MM.1S (cell line): ENCODE measurements at regions not wholly inside any gene's neighbourhood (a gene's known extent, or its start where the extent isn't known, plus 50 kb on each side); places are given as distances from the start of the nearest gene placed in this dataset.

Experiments
- DNase-seq: peaks from one replicate; pipeline ENCODE4 v3.0.0-alpha.2; 2015
- H2AFZ ChIP-seq: fragments of 300-600 bp; sonication (generic); 2 replicates; pipeline ENCODE4 v1.6.0; 2016; ENCODE audit warnings: antibody characterized with exemption, low read length
- H3F3A ChIP-seq: fragments of 300-600 bp; sonication (generic); 2 replicates; pipeline ENCODE4 v1.6.1; 2016; ENCODE audit warnings: mild to moderate bottlenecking, antibody characterized with exemption, low read length, moderate library complexity, mixed read lengths; ENCODE audit not compliant: insufficient read depth
- H3K27ac ChIP-seq: fragments of 300-600 bp; sonication (generic); 2 replicates; pipeline ENCODE4 v1.5.1; 2016; ENCODE audit warnings: mild to moderate bottlenecking, low read length
- H3K27me3 ChIP-seq: fragments of 300-600 bp; sonication (generic); replicated peaks from 2 replicates; pipeline ENCODE4 v1.6.0; 2016; ENCODE audit warnings: low read length; ENCODE audit not compliant: insufficient read depth
- H3K36me3 ChIP-seq: fragments of 300-600 bp; sonication (generic); replicated peaks from 2 replicates; pipeline ENCODE4 v1.6.1; 2016; ENCODE audit warnings: mild to moderate bottlenecking, low read length, mixed read lengths; ENCODE audit not compliant: insufficient read depth
- H3K4me1 ChIP-seq: fragments of 300-600 bp; sonication (generic); 2 replicates; pipeline ENCODE4 v1.6.1; 2016; ENCODE audit warnings: low read length, mixed read lengths
- H3K4me2 ChIP-seq: fragments of 300-600 bp; sonication (generic); 2 replicates; pipeline ENCODE4 v1.6.0; 2016; ENCODE audit warnings: low read depth, low read length
- H3K4me3 ChIP-seq: fragments of 300-600 bp; sonication (generic); 2 replicates; pipeline ENCODE4 v1.5.1; 2016; ENCODE audit warnings: low read length, mixed read lengths
- H3K79me2 ChIP-seq: fragments of 300-600 bp; sonication (generic); 2 replicates; pipeline ENCODE4 v1.6.1; 2016; ENCODE audit warnings: mixed run types, low read length, mixed read lengths
- H3K9ac ChIP-seq: fragments of 300-600 bp; sonication (generic); 2 replicates; pipeline ENCODE4 v1.6.1; 2016; ENCODE audit warnings: low read length, mixed read lengths
- H3K9me2 ChIP-seq: fragments of 300-600 bp; sonication (generic); replicated peaks from 2 replicates; pipeline ENCODE4 v1.6.1; 2016; ENCODE audit warnings: mild to moderate bottlenecking, low read length, mixed read lengths; ENCODE audit not compliant: insufficient read depth
- H3K9me3 ChIP-seq: fragments of 300-600 bp; sonication (generic); replicated peaks from 2 replicates; pipeline ENCODE4 v1.6.1; 2016; ENCODE audit warnings: mild to moderate bottlenecking, low read length, mixed read lengths; ENCODE audit not compliant: insufficient read depth
- H4K20me1 ChIP-seq: fragments of 300-600 bp; sonication (generic); 2 replicates; pipeline ENCODE4 v1.6.1; 2016; ENCODE audit warnings: mild to moderate bottlenecking, low read length, moderate library complexity, mixed read lengths; ENCODE audit not compliant: insufficient read depth
- CTCF ChIP-seq: fragments of 300-600 bp; sonication (generic); IDR thresholded peaks from 2 replicates; pipeline ENCODE4 v1.5.1; 2016; ENCODE audit warnings: antibody characterized with exemption, low read length, mixed read lengths
- EZH2 ChIP-seq: fragments of 300-600 bp; sonication (generic); optimal IDR thresholded peaks from 2 replicates; pipeline ENCODE3; 2017; ENCODE audit warnings: low read depth, mild to moderate bottlenecking, antibody characterized with exemption, low read length, mixed read lengths
- EZH2phosphoT487 ChIP-seq: fragments of 300-600 bp; sonication (generic); IDR thresholded peaks from 2 replicates; pipeline ENCODE4 v1.6.1; 2018; ENCODE audit warnings: antibody characterized with exemption, low read length

- H3K27ac ChIP-seq: no peak overlapping the region
- H3K4me3 ChIP-seq: no peak overlapping the region
- no peak for DNase-seq
- no peak overlapping the region for H3K4me2 ChIP-seq
- H3K9me3 ChIP-seq: no peaks in the 10 kb centered on the region
- H3K36me3 ChIP-seq: no peaks in the 10 kb centered on the region
- peaks cover 8% of the 10 kb centered on the region; the same call in 1 of the 2 replicates for H3K4me1 ChIP-seq
- no peaks in the 10 kb centered on the region for H4K20me1 ChIP-seq
- no peaks in the 10 kb centered on the region for H3K27me3 ChIP-seq
- TF ChIP-seq CTCF (no peak), EZH2phosphoT487 (no peak), EZH2 (no peak)
- no peaks in the 10 kb centered on the region for H3K9me2 ChIP-seq
- H3F3A ChIP-seq: no peaks in the 10 kb centered on the region
- H3K79me2 ChIP-seq: no peaks in the 10 kb centered on the region
- H2AFZ ChIP-seq: no peak overlapping the region
- H3K9ac ChIP-seq: no peak overlapping the region
Observed at GRCh38 chr20:19895761-19896160, 121.4 kb upstream of the NAA20 start.

- Histone ChIP-seq H2AFZ (no peak overlapping the region), H3K27me3 (no peaks in the 10 kb centered on the region), H3K9me3 (no peaks in the 10 kb centered on the region), H3K27ac (no peak overlapping the region), H3F3A (no peaks in the 10 kb centered on the region), H3K9me2 (no peaks in the 10 kb centered on the region), H3K4me2 (no peak overlapping the region), H3K79me2 (no peaks in the 10 kb centered on the region), H3K9ac (no peak overlapping the region), H4K20me1 (no peaks in the 10 kb centered on the region), H3K4me3 (no peak overlapping the region), H3K36me3 (no peaks in the 10 kb centered on the region), H3K4me1 (peaks cover 8% of the 10 kb centered on the region; the same call in 1 of the 2 replicates)
- TF ChIP-seq CTCF (no peak), EZH2phosphoT487 (no peak), EZH2 (no peak)
- DNase-seq: no peak
Observed at GRCh38 chr20:19897891-19898290, 119.3 kb upstream of the NAA20 start.

GRCh38 chr20:19901226-19901625, 115.9 kb upstream of the NAA20 start:
- H2AFZ ChIP-seq: no peak overlapping the region
- no peaks in the 10 kb centered on the region for H3K36me3 ChIP-seq
- DNase-seq: no peak
- no peak overlapping the region for H3K4me3 ChIP-seq
- TF ChIP-seq EZH2phosphoT487: no peak
- TF ChIP-seq CTCF: no peak
- no peak for TF ChIP-seq EZH2
- no peaks in the 10 kb centered on the region for H3F3A ChIP-seq
- no peaks in the 10 kb centered on the region for H4K20me1 ChIP-seq
- H3K27me3 ChIP-seq: no peaks in the 10 kb centered on the region
- H3K27ac ChIP-seq: no peak overlapping the region
- H3K9ac ChIP-seq: no peak overlapping the region
- no peaks in the 10 kb centered on the region for H3K9me2 ChIP-seq
- H3K4me1 ChIP-seq: peaks cover 13% of the 10 kb centered on the region
- no peaks in the 10 kb centered on the region for H3K9me3 ChIP-seq
- H3K79me2 ChIP-seq: no peaks in the 10 kb centered on the region
- no peak overlapping the region for H3K4me2 ChIP-seq
